ENCODE measurements at regions not wholly inside any gene's neighbourhood (a gene's known extent, or its start where the extent isn't known, plus 50 kb on each side); places are given as distances from the start of the nearest gene placed in this dataset.
"Not testable (repeated sequence)": the region's sequence is repeated elsewhere in the genome, so short reads cannot be mapped to it uniquely, and the experiment has no call there.

DNA sequence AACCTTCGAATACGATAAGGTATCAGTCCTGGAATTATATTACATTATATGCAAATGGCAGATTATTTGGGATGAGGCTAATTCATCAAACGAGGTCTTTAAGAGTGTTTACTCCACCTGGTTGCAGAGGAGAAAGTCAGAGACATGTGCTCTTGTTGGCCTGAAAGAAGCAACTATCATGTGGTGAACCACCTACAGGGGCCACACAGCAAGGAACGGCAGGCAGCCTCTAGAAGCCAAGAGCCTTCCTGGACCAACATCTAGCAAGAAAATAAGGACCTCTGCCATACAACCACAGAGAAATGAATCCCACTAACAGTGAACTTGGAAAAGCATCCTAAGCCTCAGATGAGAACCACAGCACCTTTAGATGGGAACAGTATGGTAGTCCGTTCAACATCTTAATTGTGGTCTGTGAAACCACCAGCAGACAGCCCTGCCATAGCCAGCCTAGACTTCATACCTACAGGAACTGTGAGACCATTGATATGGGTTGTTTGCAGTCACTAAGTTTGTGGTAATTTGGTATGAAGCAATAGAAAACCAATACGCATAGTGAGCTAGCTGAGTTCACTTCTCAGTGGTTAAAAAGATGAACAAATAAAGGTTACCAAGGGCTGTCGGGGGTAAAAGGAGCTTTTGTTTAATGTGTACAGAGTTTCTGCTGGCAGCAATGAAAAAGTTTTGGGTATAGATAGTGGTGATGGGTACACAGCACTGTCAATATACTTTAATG, 345.7 kb upstream of the RUNX1 start:
- Histone ChIP-seq H3K9me3 (ENCODE audit: control insufficient read depth in 1 of 2, low read length in 2 of 2) (no peaks in the 10 kb centered on the region), H3K4me3 (ENCODE audit: low read depth in 1 of 2, low read length in 2 of 2) (no peak overlapping the region), H3K4me1 (ENCODE audit: control insufficient read depth in 1 of 2, insufficient read depth in 2 of 2, low read length in 2 of 2) (no peaks in the 10 kb centered on the region), H3K27ac (ENCODE audit: low read depth, low read length) (no peak overlapping the region), H3K27me3 (ENCODE audit: control insufficient read depth in 1 of 2, insufficient read depth in 2 of 2, low read length in 2 of 2) (no peaks in the 10 kb centered on the region), H3K9ac (ENCODE audit: low read depth in 1 of 2, low read length in 2 of 2) (no peak overlapping the region), H3K36me3 (ENCODE audit: control insufficient read depth in 1 of 2, insufficient read depth in 2 of 2, low read length in 2 of 2) (no peaks in the 10 kb centered on the region)

GRCh38 chr21:35394049-35394448, 344.9 kb upstream of the RUNX1 start:
- Histone ChIP-seq H3K4me1 (ENCODE audit: control insufficient read depth in 1 of 2, insufficient read depth in 2 of 2, low read length in 2 of 2) (no peaks in the 10 kb centered on the region), H3K9ac (ENCODE audit: low read depth in 1 of 2, low read length in 2 of 2) (no peak overlapping the region), H3K27ac (ENCODE audit: low read depth, low read length) (no peak overlapping the region), H3K4me3 (ENCODE audit: low read depth in 1 of 2, low read length in 2 of 2) (no peak overlapping the region), H3K9me3 (ENCODE audit: control insufficient read depth in 1 of 2, low read length in 2 of 2) (no peaks in the 10 kb centered on the region), H3K27me3 (ENCODE audit: control insufficient read depth in 1 of 2, insufficient read depth in 2 of 2, low read length in 2 of 2) (no peaks in the 10 kb centered on the region), H3K36me3 (ENCODE audit: control insufficient read depth in 1 of 2, insufficient read depth in 2 of 2, low read length in 2 of 2) (no peaks in the 10 kb centered on the region)

DNA sequence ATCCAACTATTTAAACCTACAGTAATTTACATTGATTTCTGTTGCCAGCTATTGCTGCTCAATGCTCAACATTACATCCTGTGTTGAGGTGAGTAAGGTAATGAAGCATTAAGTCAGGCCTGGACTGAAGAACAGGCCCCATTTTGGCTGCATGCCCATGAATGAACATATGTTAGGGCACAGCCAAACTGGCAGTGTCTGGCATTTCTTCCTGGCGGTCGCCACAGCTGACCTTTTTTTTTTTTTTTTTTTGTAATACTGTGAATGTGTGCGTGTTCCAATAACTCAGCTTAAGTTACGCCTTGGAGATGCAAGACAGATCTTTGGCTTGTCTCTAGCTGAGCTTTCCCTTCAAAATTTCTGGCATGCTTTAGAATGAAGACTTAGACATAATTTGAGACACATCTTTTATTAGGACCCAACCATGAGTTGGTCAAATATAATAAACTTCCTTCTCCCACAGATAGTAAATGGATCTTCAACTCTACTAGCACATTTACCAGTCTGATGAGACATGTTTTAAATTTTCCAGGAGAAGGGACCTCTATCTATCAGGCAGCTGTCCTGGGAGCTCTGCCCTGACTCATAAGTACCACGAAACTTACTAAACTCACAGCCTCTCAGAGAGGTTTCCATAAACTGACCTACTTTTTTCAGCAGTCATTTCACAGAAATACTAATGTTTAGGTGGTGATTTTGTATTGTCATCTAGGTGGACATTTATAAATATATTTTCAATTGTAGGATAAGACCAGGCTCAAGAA, 341.1 kb upstream of the RUNX1 start:
- Histone ChIP-seq H3K4me3 (ENCODE audit: low read depth in 1 of 2, low read length in 2 of 2) (no peak overlapping the region), H3K9ac (ENCODE audit: low read depth in 1 of 2, low read length in 2 of 2) (no peak overlapping the region), H3K27ac (ENCODE audit: low read depth, low read length) (no peak overlapping the region), H3K9me3 (ENCODE audit: control insufficient read depth in 1 of 2, low read length in 2 of 2) (no peaks in the 10 kb centered on the region), H3K27me3 (ENCODE audit: control insufficient read depth in 1 of 2, insufficient read depth in 2 of 2, low read length in 2 of 2) (no peaks in the 10 kb centered on the region), H3K4me1 (ENCODE audit: control insufficient read depth in 1 of 2, insufficient read depth in 2 of 2, low read length in 2 of 2) (no peaks in the 10 kb centered on the region), H3K36me3 (ENCODE audit: control insufficient read depth in 1 of 2, insufficient read depth in 2 of 2, low read length in 2 of 2) (no peaks in the 10 kb centered on the region)

DNA sequence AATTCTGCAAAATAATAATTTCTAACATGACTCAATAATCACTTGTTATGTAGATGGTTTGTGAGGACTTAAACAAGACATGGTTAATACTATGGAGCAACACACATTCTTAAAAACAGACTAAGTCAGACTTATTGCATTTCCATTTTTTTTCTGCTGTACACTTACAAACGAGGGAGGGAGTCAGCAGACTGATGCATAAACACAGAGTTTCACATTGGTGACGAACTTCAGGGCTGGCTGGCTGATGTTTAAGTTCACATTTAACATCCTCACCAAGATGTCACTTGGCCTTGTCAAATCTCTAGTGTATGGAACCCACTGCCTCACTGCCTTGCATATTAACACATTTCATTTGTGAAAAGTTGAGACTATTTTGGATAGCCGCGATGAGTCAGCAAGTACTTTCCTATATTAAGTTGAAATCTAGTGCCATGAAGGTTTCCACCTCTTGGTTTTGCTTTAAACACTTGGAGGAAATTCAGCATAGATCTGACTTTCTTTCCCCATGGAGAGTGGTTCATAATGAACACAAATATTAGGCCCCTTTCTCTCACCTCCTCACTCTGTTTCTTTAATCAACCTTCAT, 337.5 kb upstream of the RUNX1 start:
- H3K4me1 ChIP-seq (ENCODE audit: control insufficient read depth in 1 of 2, insufficient read depth in 2 of 2, low read length in 2 of 2), result no peaks in the 10 kb centered on the region
- H3K36me3 ChIP-seq (ENCODE audit: control insufficient read depth in 1 of 2, insufficient read depth in 2 of 2, low read length in 2 of 2), result no peaks in the 10 kb centered on the region
- no peak overlapping the region for H3K9ac ChIP-seq (ENCODE audit: low read depth in 1 of 2, low read length in 2 of 2)
- no peaks in the 10 kb centered on the region for H3K27me3 ChIP-seq (ENCODE audit: control insufficient read depth in 1 of 2, insufficient read depth in 2 of 2, low read length in 2 of 2)
- no peak overlapping the region for H3K4me3 ChIP-seq (ENCODE audit: low read depth in 1 of 2, low read length in 2 of 2)
- no peaks in the 10 kb centered on the region for H3K9me3 ChIP-seq (ENCODE audit: control insufficient read depth in 1 of 2, low read length in 2 of 2)
- no peak overlapping the region for H3K27ac ChIP-seq (ENCODE audit: low read depth, low read length)

- H3K4me1 ChIP-seq (ENCODE audit: control insufficient read depth in 1 of 2, insufficient read depth in 2 of 2, low read length in 2 of 2), result no peaks in the 10 kb centered on the region
- no peak overlapping the region for H3K27ac ChIP-seq (ENCODE audit: low read depth, low read length)
- no peak overlapping the region for H3K4me3 ChIP-seq (ENCODE audit: low read depth in 1 of 2, low read length in 2 of 2)
- H3K9ac ChIP-seq (ENCODE audit: low read depth in 1 of 2, low read length in 2 of 2), result no peak overlapping the region
- H3K36me3 ChIP-seq (ENCODE audit: control insufficient read depth in 1 of 2, insufficient read depth in 2 of 2, low read length in 2 of 2), result no peaks in the 10 kb centered on the region
- no peaks in the 10 kb centered on the region for H3K9me3 ChIP-seq (ENCODE audit: control insufficient read depth in 1 of 2, low read length in 2 of 2)
- H3K27me3 ChIP-seq (ENCODE audit: control insufficient read depth in 1 of 2, insufficient read depth in 2 of 2, low read length in 2 of 2), result no peaks in the 10 kb centered on the region
Measured at GRCh38 chr21:35384375-35384774, 335.3 kb upstream of the RUNX1 start.

GRCh38 chr21:35382696-35383095, 333.6 kb upstream of the RUNX1 start:
- no peaks in the 10 kb centered on the region for H3K9me3 ChIP-seq (ENCODE audit: control insufficient read depth in 1 of 2, low read length in 2 of 2)
- no peaks in the 10 kb centered on the region for H3K4me1 ChIP-seq (ENCODE audit: control insufficient read depth in 1 of 2, insufficient read depth in 2 of 2, low read length in 2 of 2)
- H3K4me3 ChIP-seq (ENCODE audit: low read depth in 1 of 2, low read length in 2 of 2), result no peak overlapping the region
- H3K36me3 ChIP-seq (ENCODE audit: control insufficient read depth in 1 of 2, insufficient read depth in 2 of 2, low read length in 2 of 2), result no peaks in the 10 kb centered on the region
- H3K27ac ChIP-seq (ENCODE audit: low read depth, low read length), result no peak overlapping the region
- no peaks in the 10 kb centered on the region for H3K27me3 ChIP-seq (ENCODE audit: control insufficient read depth in 1 of 2, insufficient read depth in 2 of 2, low read length in 2 of 2)
- no peak overlapping the region for H3K9ac ChIP-seq (ENCODE audit: low read depth in 1 of 2, low read length in 2 of 2)

DNA sequence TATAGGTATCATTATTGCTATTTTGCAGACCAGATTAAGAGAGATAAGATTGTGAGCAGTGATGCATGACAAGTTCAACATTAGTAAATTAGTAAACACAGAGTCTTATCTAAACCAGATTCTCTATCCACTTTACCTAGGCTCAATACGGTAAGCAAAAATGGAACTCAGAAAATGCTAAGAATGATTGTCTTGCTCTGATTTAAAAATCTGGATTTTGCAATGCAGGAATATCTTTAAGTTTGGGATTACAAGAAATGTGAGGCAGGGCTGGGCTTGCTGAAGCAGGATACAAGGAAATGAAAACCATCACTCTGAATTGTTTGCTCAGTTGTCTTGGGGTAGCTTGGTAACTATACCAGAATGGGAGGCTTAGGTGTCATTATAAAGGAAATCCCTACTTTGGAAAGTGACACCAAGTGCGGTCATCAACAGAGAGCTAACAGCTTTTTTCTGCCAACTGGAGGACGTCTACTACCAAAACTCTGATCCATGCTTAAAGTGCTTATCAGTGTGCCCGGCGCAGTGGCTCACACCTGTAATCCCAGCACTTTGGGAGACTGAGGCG, 332.7 kb upstream of the RUNX1 start:
- Histone ChIP-seq H3K27me3 (ENCODE audit: control insufficient read depth in 1 of 2, insufficient read depth in 2 of 2, low read length in 2 of 2) (no peaks in the 10 kb centered on the region), H3K4me3 (ENCODE audit: low read depth in 1 of 2, low read length in 2 of 2) (no peak overlapping the region), H3K9me3 (ENCODE audit: control insufficient read depth in 1 of 2, low read length in 2 of 2) (no peaks in the 10 kb centered on the region), H3K27ac (ENCODE audit: low read depth, low read length) (no peak overlapping the region), H3K4me1 (ENCODE audit: control insufficient read depth in 1 of 2, insufficient read depth in 2 of 2, low read length in 2 of 2) (no peaks in the 10 kb centered on the region), H3K36me3 (ENCODE audit: control insufficient read depth in 1 of 2, insufficient read depth in 2 of 2, low read length in 2 of 2) (no peaks in the 10 kb centered on the region), H3K9ac (ENCODE audit: low read depth in 1 of 2, low read length in 2 of 2) (no peak overlapping the region)

- not testable (repeated sequence) for H3K4me3 ChIP-seq (ENCODE audit: low read depth in 1 of 2, low read length in 2 of 2); H3K27ac ChIP-seq (ENCODE audit: low read depth, low read length); H3K9me3 ChIP-seq (ENCODE audit: control insufficient read depth in 1 of 2, low read length in 2 of 2); H3K4me1 ChIP-seq (ENCODE audit: control insufficient read depth in 1 of 2, insufficient read depth in 2 of 2, low read length in 2 of 2); H3K9ac ChIP-seq (ENCODE audit: low read depth in 1 of 2, low read length in 2 of 2); H3K36me3 ChIP-seq (ENCODE audit: control insufficient read depth in 1 of 2, insufficient read depth in 2 of 2, low read length in 2 of 2); H3K27me3 ChIP-seq (ENCODE audit: control insufficient read depth in 1 of 2, insufficient read depth in 2 of 2, low read length in 2 of 2)
Measured at GRCh38 chr21:35380304-35380703, 331.2 kb upstream of the RUNX1 start.

- Histone ChIP-seq H3K9me3 (ENCODE audit: control insufficient read depth in 1 of 2, low read length in 2 of 2) (no peaks in the 10 kb centered on the region), H3K4me1 (ENCODE audit: control insufficient read depth in 1 of 2, insufficient read depth in 2 of 2, low read length in 2 of 2) (no peaks in the 10 kb centered on the region), H3K27ac (ENCODE audit: low read depth, low read length) (no peak overlapping the region), H3K27me3 (ENCODE audit: control insufficient read depth in 1 of 2, insufficient read depth in 2 of 2, low read length in 2 of 2) (no peaks in the 10 kb centered on the region), H3K4me3 (ENCODE audit: low read depth in 1 of 2, low read length in 2 of 2) (no peak overlapping the region), H3K36me3 (ENCODE audit: control insufficient read depth in 1 of 2, insufficient read depth in 2 of 2, low read length in 2 of 2) (no peaks in the 10 kb centered on the region), H3K9ac (ENCODE audit: low read depth in 1 of 2, low read length in 2 of 2) (no peak overlapping the region)
Measured at GRCh38 chr21:35378881-35379280, 329.8 kb upstream of the RUNX1 start.

- Histone ChIP-seq H3K4me3 (ENCODE audit: low read depth in 1 of 2, low read length in 2 of 2) (no peak overlapping the region), H3K27ac (ENCODE audit: low read depth, low read length) (no peak overlapping the region), H3K9me3 (ENCODE audit: control insufficient read depth in 1 of 2, low read length in 2 of 2) (no peaks in the 10 kb centered on the region), H3K4me1 (ENCODE audit: control insufficient read depth in 1 of 2, insufficient read depth in 2 of 2, low read length in 2 of 2) (no peaks in the 10 kb centered on the region), H3K9ac (ENCODE audit: low read depth in 1 of 2, low read length in 2 of 2) (no peak overlapping the region), H3K36me3 (ENCODE audit: control insufficient read depth in 1 of 2, insufficient read depth in 2 of 2, low read length in 2 of 2) (no peaks in the 10 kb centered on the region), H3K27me3 (ENCODE audit: control insufficient read depth in 1 of 2, insufficient read depth in 2 of 2, low read length in 2 of 2) (no peaks in the 10 kb centered on the region)
Measured at GRCh38 chr21:35377505-35378090, 328.5 kb upstream of the RUNX1 start.
